ENCODE measurements at regions not wholly inside any gene's neighbourhood (a gene's known extent, or its start where the extent isn't known, plus 50 kb on each side); places are given as distances from the start of the nearest gene placed in this dataset.

- DNase-seq (ENCODE audit: insufficient read length, low spot score) (no peak), FAIRE-seq (no peak)
Observed at GRCh38 chr6:81826784-81827183, 74.3 kb upstream of the TENT5A start.

GRCh38 chr6:81822568-81822967 is 70.1 kb upstream of the TENT5A start:
- FAIRE-seq (no peak), DNase-seq (ENCODE audit: insufficient read length, low spot score) (no peak)

GRCh38 chr6:81821449-81821848 is 69.0 kb upstream of the TENT5A start:
- no peak for FAIRE-seq
- no peak for DNase-seq (ENCODE audit: insufficient read length, low spot score)

- no peak for FAIRE-seq
- DNase-seq (ENCODE audit: insufficient read length, low spot score): no peak
Observed at GRCh38 chr6:81820980-81821379, 68.5 kb upstream of the TENT5A start.

- DNase-seq (ENCODE audit: insufficient read length, low spot score) (no peak), FAIRE-seq (no peak)
Observed at GRCh38 chr6:81820422-81820821, 67.9 kb upstream of the TENT5A start.

- FAIRE-seq (no peak), DNase-seq (ENCODE audit: insufficient read length, low spot score) (no peak)
Observed at GRCh38 chr6:81819767-81820166, 67.3 kb upstream of the TENT5A start.

- FAIRE-seq: no peak
Observed at GRCh38 chr6:81818901-81819361, 66.5 kb upstream of the TENT5A start.

GRCh38 chr6:81816380-81816779 is 63.9 kb upstream of the TENT5A start:
- DNase-seq (ENCODE audit: insufficient read length, low spot score): no peak

More at GRCh38 chr6:81818901-81819361, 66.5 kb upstream of the TENT5A start:
- no peak for DNase-seq (ENCODE audit: insufficient read length, low spot score)

GRCh38 chr6:81814370-81815076 is 62.0 kb upstream of the TENT5A start:
- FAIRE-seq: no peak
- DNase-seq (ENCODE audit: insufficient read length, low spot score): no peak

More at GRCh38 chr6:81816380-81816779, 63.9 kb upstream of the TENT5A start:
- no peak for FAIRE-seq

GRCh38 chr6:81813305-81813704 is 60.8 kb upstream of the TENT5A start:
- FAIRE-seq: no peak
- DNase-seq (ENCODE audit: insufficient read length, low spot score): no peak

- DNase-seq (ENCODE audit: insufficient read length, low spot score) (no peak), FAIRE-seq (no peak)
Observed at GRCh38 chr6:81812401-81812800, 59.9 kb upstream of the TENT5A start.

- no peak for FAIRE-seq
- DNase-seq (ENCODE audit: insufficient read length, low spot score): no peak
Observed at GRCh38 chr6:81808851-81809570, 56.5 kb upstream of the TENT5A start.

GRCh38 chr6:81806793-81807565 is 54.5 kb upstream of the TENT5A start:
- DNase-seq (ENCODE audit: insufficient read length, low spot score) (no peak), FAIRE-seq (no peak)

GRCh38 chr6:81802356-81802755 is 49.9 kb upstream of the TENT5A start:
- DNase-seq (ENCODE audit: insufficient read length, low spot score): no peak

More at GRCh38 chr6:81802356-81802755, 49.9 kb upstream of the TENT5A start:
- no peak for FAIRE-seq

Data from HTR-8/SVneo (cell line).